HCT116 (cell line): ENCODE measurements at regions not wholly inside any gene's neighbourhood (a gene's known extent, or its start where the extent isn't known, plus 50 kb on each side); places are given as distances from the start of the nearest gene placed in this dataset.

Source experiments
- ATAC-seq: fragments of 200-7000 bp; cut with Tn5 transposase; 2 replicates; pipeline ENCODE4 v1.9.1; 2020; ENCODE audit warnings: mild to moderate bottlenecking, moderate library complexity
- BruUV-seq: library from RNA; stranded (reverse); fragments of 400-500 nt; replicated peaks from 2 replicates; lab custom pipeline; 2021; lab: Mats Ljungman, UMichigan
- CTCF ChIA-PET: fragments of 300-600 bp; sonication (Branson Sonifier 250); formaldehyde crosslinking; loops from one replicate; lab custom pipeline; 2021; ENCODE audit warnings: antibody characterized with exemption; lab: Charles Lee
- POLR2A ChIA-PET: fragments of 300-600, 350-600 bp; sonication (Branson Sonifier 250); formaldehyde crosslinking; loops from one replicate; lab custom pipeline; 2021; ENCODE audit warnings: antibody characterized with exemption; lab: Charles Lee
- RAD21 ChIA-PET, 2 experiments: fragments of 300-600 bp; sonication (Branson Sonifier 250); formaldehyde crosslinking; loops; one replicate each; lab custom pipeline; 2023; ENCODE audit warnings: low total read pairs in 2 of 2; ENCODE audit not compliant: uncharacterized antibody in 2 of 2, unreplicated experiment in 2 of 2, low non-redundant PET in 1 of 2; lab: Charles Lee
- DNase-seq: peaks from one replicate; pipeline ENCODE4 v3.0.0-alpha.2; 2010; ENCODE audit warnings: low read depth, low spot score
- H2AFZ ChIP-seq: fragments of 200-600 bp; shearing (Covaris generic), sonication (generic); 2 replicates; pipeline ENCODE4 v1.6.1; 2017; ENCODE audit warnings: low read depth, mixed run types, mixed read lengths, antibody characterized with exemption, low read length; ENCODE audit not compliant: poor library complexity, severe bottlenecking
- H3K27ac ChIP-seq: 2 replicates; pipeline ENCODE4 v1.5.1; 2012; ENCODE audit warnings: low read depth, low read length
- H3K27me3 ChIP-seq: fragments of 200-600 bp; sonication (generic); 2 replicates; pipeline ENCODE4 v1.6.1; 2016; ENCODE audit warnings: mixed run types, low read length, mixed read lengths; ENCODE audit not compliant: insufficient read depth
- H3K36me3 ChIP-seq, 2 experiments: fragments of 200-500 bp in 1 of 2; fragments of 200-600 bp in 1 of 2; sonication (Bioruptor generic) in 1 of 2; sonication (generic) in 1 of 2; 2 replicates each; pipeline versions ENCODE4 v1.5.1 to v1.6.1; 2014 to 2016; ENCODE audit warnings: low read length in 2 of 2, inconsistent platforms in 1 of 2, mixed read lengths in 1 of 2, mixed run types in 1 of 2; ENCODE audit not compliant: insufficient read depth in 2 of 2, control insufficient read depth in 1 of 2
- H3K4me1 ChIP-seq, 2 experiments: fragments of 200-600 bp in 1 of 2; sonication (generic) in 1 of 2; 2 replicates each; pipeline versions ENCODE4 v1.5.1 to v1.6.1; 2012 to 2017; ENCODE audit warnings: low read length in 2 of 2, inconsistent platforms in 1 of 2, mild to moderate bottlenecking in 1 of 2, mixed read lengths in 1 of 2, mixed run types in 1 of 2, moderate library complexity in 1 of 2; ENCODE audit not compliant: insufficient read depth in 2 of 2, control insufficient read depth in 1 of 2
- H3K4me2 ChIP-seq: fragments of 200-600 bp; sonication (generic); 2 replicates; pipeline ENCODE4 v1.6.1; 2017; ENCODE audit warnings: mixed run types, low read length, mixed read lengths
- H3K4me3 ChIP-seq, 2 experiments: fragments of 200-600 bp in 1 of 2; sonication (generic) in 1 of 2; replicated peaks in 1 of 2; 2 replicates each; pipeline ENCODE4 v1.5.1; 2011 to 2016; ENCODE audit warnings: low read length in 2 of 2, control low read depth in 1 of 2, low read depth in 1 of 2, mild to moderate bottlenecking in 1 of 2, mixed read lengths in 1 of 2, mixed run types in 1 of 2
- H3K79me2 ChIP-seq: fragments of 200-600 bp; sonication (generic); 2 replicates; pipeline ENCODE4 v1.6.1; 2017; ENCODE audit warnings: mild to moderate bottlenecking, mixed run types, low read length, moderate library complexity, mixed read lengths; ENCODE audit not compliant: insufficient read depth
- H3K9ac ChIP-seq: fragments of 200-600 bp; sonication (generic); 2 replicates; pipeline ENCODE4 v1.6.1; 2016; ENCODE audit warnings: low read length, mixed read lengths
- H3K9me2 ChIP-seq: fragments of 200-600 bp; sonication (generic), shearing (Covaris generic); 2 replicates; pipeline ENCODE4 v1.6.1; 2017; ENCODE audit warnings: mixed run types, mild to moderate bottlenecking, moderate library complexity; ENCODE audit not compliant: insufficient read depth
- H3K9me3 ChIP-seq, 2 experiments: fragments of 200-500 bp in 1 of 2; fragments of 200-600 bp in 1 of 2; sonication (Bioruptor generic) in 1 of 2; sonication (generic) in 1 of 2; 2 replicates each; pipeline ENCODE4 v1.6.1; 2014 to 2017; ENCODE audit warnings: low read length in 2 of 2, mixed read lengths in 2 of 2, inconsistent platforms in 1 of 2, low read depth in 1 of 2, mild to moderate bottlenecking in 1 of 2, mixed run types in 1 of 2, moderate library complexity in 1 of 2; ENCODE audit not compliant: control insufficient read depth in 1 of 2, insufficient read depth in 1 of 2
- H4K20me1 ChIP-seq: fragments of 200-600 bp; sonication (generic), shearing (Covaris generic); 2 replicates; pipeline ENCODE4 v1.6.1; 2017; ENCODE audit warnings: mixed run types, mild to moderate bottlenecking, moderate library complexity; ENCODE audit not compliant: insufficient read depth
- CBX3 ChIP-seq: IDR thresholded peaks from 2 replicates; pipeline ENCODE4 v1.6.1; 2012; ENCODE audit warnings: low read depth
- CEBPB ChIP-seq: IDR thresholded peaks from 2 replicates; pipeline ENCODE4 v1.6.1; 2012; ENCODE audit warnings: low read depth
- CTCF ChIP-seq, 3 experiments: fragments of 200-600 bp in 1 of 3; sonication (generic) in 1 of 3; IDR thresholded peaks in 2 of 3; conservative IDR thresholded peaks in 1 of 3; 2 replicates each; pipeline ENCODE4 v1.5.1; 2012 to 2017; ENCODE audit warnings: low read depth in 2 of 3, low read length in 2 of 3, antibody characterized with exemption in 1 of 3, borderline replicate concordance in 1 of 3, control low read depth in 1 of 3, mild to moderate bottlenecking in 1 of 3, mixed read lengths in 1 of 3, mixed run types in 1 of 3, moderate library complexity in 1 of 3; ENCODE audit not compliant: insufficient read depth in 1 of 3
- EGR1 ChIP-seq: IDR thresholded peaks from 2 replicates; pipeline ENCODE4 v1.6.1; 2012; ENCODE audit warnings: low read depth
- ELF1 ChIP-seq: IDR thresholded peaks from 2 replicates; pipeline ENCODE4 v1.6.1; 2012; ENCODE audit warnings: low read depth, borderline replicate concordance
- EZH2phosphoT487 ChIP-seq: fragments of 200-600 bp; IDR thresholded peaks from 2 replicates; pipeline ENCODE4 v1.6.1; 2018; ENCODE audit warnings: antibody characterized with exemption, borderline replicate concordance
- FOSL1 ChIP-seq: IDR thresholded peaks from 2 replicates; pipeline ENCODE4 v1.6.1; 2012; ENCODE audit warnings: low read depth
- JUND ChIP-seq: IDR thresholded peaks from 2 replicates; pipeline ENCODE4 v1.6.1; 2012
- POLR2A ChIP-seq: IDR thresholded peaks from 2 replicates; pipeline ENCODE4 v1.7.0; 2011; ENCODE audit warnings: borderline replicate concordance; ENCODE audit not compliant: insufficient read depth, insufficient read length; ENCODE audit errors: extremely low read depth
- POLR2AphosphoS5 ChIP-seq: IDR thresholded peaks from 2 replicates; pipeline ENCODE4 v1.6.1; 2011; ENCODE audit warnings: mild to moderate bottlenecking, low read depth, low read length, moderate library complexity
- REST ChIP-seq: IDR thresholded peaks from 2 replicates; pipeline ENCODE4 v1.6.1; 2012; ENCODE audit warnings: low read depth
- ZBTB33 ChIP-seq: IDR thresholded peaks from 2 replicates; pipeline ENCODE4 v1.6.1; 2011; ENCODE audit warnings: mild to moderate bottlenecking, low read length, moderate library complexity; ENCODE audit not compliant: insufficient replicate concordance; ENCODE audit errors: extremely low read depth
- ZFX ChIP-seq: fragments of 450-650 bp; IDR thresholded peaks from 2 replicates; pipeline ENCODE4 v1.6.1; 2017
- intact Hi-C: fragments of 100-400 bp; cut with micrococcal nuclease; formaldehyde crosslinking; loops from 2 replicates; pipeline ENCODE4 v1.10.0; 2022

- Histone ChIP-seq H3K27me3 (no peaks in the 10 kb centered on the region), H2AFZ (no peak overlapping the region), H3K4me1 (no peaks in the 10 kb centered on the region), H3K36me3 (no peaks in the 10 kb centered on the region), H4K20me1 (no peaks in the 10 kb centered on the region), H3K9ac (no peak overlapping the region), H3K27ac (no peak overlapping the region), H3K4me3 (no peak overlapping the region), H3K4me2 (no peak overlapping the region), H3K9me2 (no peaks in the 10 kb centered on the region), H3K9me3 (no peaks in the 10 kb centered on the region), H3K79me2 (no peaks in the 10 kb centered on the region)
- no peak for DNase-seq
- CTCF ChIA-PET = no interaction called here
- RAD21 ChIA-PET = no interaction called here
- intact Hi-C loops = loop anchor here (5.0 to 10.0 kb wide), 2 partner anchors 32 to 50 kb away; partner anchors contain the start of gene ROCK1
- BruUV-seq = no TSS peak
- ATAC-seq = no peak
- POLR2A ChIA-PET = no interaction called here
- TF ChIP-seq POLR2A (no peak), ELF1 (no peak), CBX3 (no peak), POLR2AphosphoS5 (no peak), FOSL1 (no peak), ZBTB33 (no peak), CTCF (IDR thresholded peaks at IDR 0.05 in 2 of 3, conservative IDR thresholded peaks at IDR 0.05 in 1 of 3; ENCODE audit: borderline replicate concordance in 1 of 3, insufficient read depth in 1 of 3, low read depth in 2 of 3, low read length in 2 of 3) (no peak), EZH2phosphoT487 (no peak), EGR1 (no peak), JUND (no peak), ZFX (no peak), CEBPB (no peak), REST (no peak)
Observed at GRCh38 chr18:21164548-21165095, 53.0 kb upstream of the ROCK1 start.
